ENCODE measurements at regions not wholly inside any gene's neighbourhood (a gene's known extent, or its start where the extent isn't known, plus 50 kb on each side); places are given as distances from the start of the nearest gene placed in this dataset.

GRCh38 chr9:32837551-32838058 lies 54.3 kb downstream of the TMEM215 start:
- DNase-seq, result no peak

GRCh38 chr9:32839013-32839885 lies 55.9 kb downstream of the TMEM215 start:
- DNase-seq, result no peak

- DNase-seq, result no peak
These were observed 58.0 kb downstream of the TMEM215 start for GRCh38 chr9:32841314-32841713.

GRCh38 chr9:32843295-32843694 lies 60.0 kb downstream of the TMEM215 start:
- no peak for DNase-seq

GRCh38 chr9:32844259-32844658 lies 60.9 kb downstream of the TMEM215 start:
- DNase-seq, result no peak

GRCh38 chr9:32854271-32854670 lies 70.9 kb downstream of the TMEM215 start:
- DNase-seq, result no peak

- no peak for DNase-seq
These were observed 72.4 kb downstream of the TMEM215 start for GRCh38 chr9:32855752-32856151.

GRCh38 chr9:32863291-32863690 lies 80.0 kb downstream of the TMEM215 start:
- DNase-seq, result no peak

- no peak for DNase-seq
These were observed 81.6 kb downstream of the TMEM215 start for GRCh38 chr9:32864971-32865370.

GRCh38 chr9:32866273-32866672 lies 82.9 kb downstream of the TMEM215 start:
- no peak for DNase-seq

- DNase-seq, result no peak
These were observed 83.7 kb downstream of the TMEM215 start for GRCh38 chr9:32867026-32867425.

GRCh38 chr9:32867601-32868204 lies 84.4 kb downstream of the TMEM215 start:
- no peak for DNase-seq

GRCh38 chr9:32869404-32869803 lies 86.1 kb downstream of the TMEM215 start:
- DNase-seq, result no peak

- DNase-seq, result no peak
These were observed 89.8 kb downstream of the TMEM215 start for GRCh38 chr9:32873131-32873530.

GRCh38 chr9:32873553-32873952 lies 90.2 kb downstream of the TMEM215 start:
- DNase-seq, result no peak

- DNase-seq, result no peak
These were observed 91.9 kb downstream of the TMEM215 start for GRCh38 chr9:32875242-32875641.

GRCh38 chr9:32875748-32876147 lies 92.4 kb downstream of the TMEM215 start:
- DNase-seq, result no peak

- no peak for DNase-seq
These were observed 93.8 kb downstream of the TMEM215 start for GRCh38 chr9:32877103-32877502.

- DNase-seq, result no peak
These were observed 94.4 kb downstream of the TMEM215 start for GRCh38 chr9:32877639-32878217.

- no peak for DNase-seq
These were observed 96.0 kb downstream of the TMEM215 start for GRCh38 chr9:32879335-32879734.

- DNase-seq, result no peak
These were observed 98.6 kb downstream of the TMEM215 start for GRCh38 chr9:32881948-32882347.

GRCh38 chr9:32882705-32883104 lies 99.4 kb downstream of the TMEM215 start:
- DNase-seq, result no peak

- no peak for DNase-seq
These were observed 101.1 kb downstream of the TMEM215 start for GRCh38 chr9:32884482-32884881.

- DNase-seq, result no peak
These were observed 102.7 kb downstream of the TMEM215 start for GRCh38 chr9:32886021-32886420.

Data from NCI-H2171 (cell line).